Peyer's patch (tissue), 4 donors: ENCODE measurements at regions not wholly inside any gene's neighbourhood (a gene's known extent, or its start where the extent isn't known, plus 50 kb on each side); places are given as distances from the start of the nearest gene placed in this dataset.

Source experiments
- CTCF ChIP-seq, 6 experiments: fragments of 450-650 bp in 4 of 6; fragments of 200-600 bp in 2 of 6; sonication (generic) in 1 of 6; IDR thresholded peaks; one replicate each; pipeline ENCODE4 v1.5.1; 2017 to 2019; ENCODE audit warnings: antibody characterized with exemption in 6 of 6, mild to moderate bottlenecking in 3 of 6, moderate library complexity in 1 of 6
- POLR2A ChIP-seq, 2 donors: fragments of 450-650 bp; IDR thresholded peaks; one replicate each; pipeline ENCODE4 v1.5.1; 2017; ENCODE audit warnings: antibody characterized with exemption in 2 of 2, mild to moderate bottlenecking in 2 of 2, moderate library complexity in 2 of 2

- TF ChIP-seq CTCF (IDR thresholded peaks at IDR 0.05): no peak
- TF ChIP-seq POLR2A (IDR thresholded peaks at IDR 0.05): no peak
Measured at GRCh38 chr4:82261084-82261483, 112.7 kb downstream of the HNRNPD start.
